Caco-2 (cell line): ENCODE measurements at regions not wholly inside any gene's neighbourhood (a gene's known extent, or its start where the extent isn't known, plus 50 kb on each side); places are given as distances from the start of the nearest gene placed in this dataset.

ENCODE experiments used
- BruUV-seq: library from RNA; stranded (reverse); fragments of 400-500 nt; replicated peaks from 2 replicates; lab custom pipeline; 2021; lab: Mats Ljungman, UMichigan
- CTCF ChIA-PET: fragments of 300-600 bp; sonication (Branson Sonifier 250); formaldehyde crosslinking; loops from one replicate; lab custom pipeline; 2022; ENCODE audit warnings: antibody characterized with exemption; lab: Charles Lee
- POLR2A ChIA-PET: fragments of 300-600 bp; sonication (Branson Sonifier 250); formaldehyde crosslinking; loops from one replicate; lab custom pipeline; 2022; ENCODE audit warnings: antibody characterized with exemption; lab: Charles Lee
- DNase-seq, 2 experiments: peaks; one replicate each; pipeline versions ENCODE4 v3.0.0 to v3.0.0-alpha.2; 2020 to 2022
- H3K27me3 ChIP-seq: replicated peaks from 2 replicates; pipeline ENCODE4 v1.6.0; 2011; ENCODE audit warnings: low read length; ENCODE audit not compliant: control insufficient read depth, insufficient read depth
- H3K36me3 ChIP-seq: 2 replicates; pipeline ENCODE4 v1.5.1; 2011; ENCODE audit warnings: low read length; ENCODE audit not compliant: control insufficient read depth, insufficient read depth
- H3K4me1 ChIP-seq: fragments of 250-450 bp; sonication (Bioruptor Pico); 2 replicates; pipeline ENCODE4 v1.5.1; 2020; ENCODE audit warnings: mild to moderate bottlenecking
- H3K4me3 ChIP-seq: 2 replicates; pipeline ENCODE4 v1.5.1; 2011; ENCODE audit warnings: low read depth, mild to moderate bottlenecking, control low read depth, low read length
- H3K9me3 ChIP-seq: fragments of 250-450 bp; sonication (Bioruptor Pico); 2 replicates; pipeline ENCODE4 v1.5.1; 2020; ENCODE audit warnings: mild to moderate bottlenecking, moderate library complexity
- H3K27ac Mint-ChIP-seq: one replicate; pipeline ENCODE4 v1.8.0; 2022; ENCODE audit warnings: mixed read lengths; ENCODE audit not compliant: unreplicated experiment
- H3K27me3 Mint-ChIP-seq: one replicate; pipeline ENCODE4 v1.8.0; 2022; ENCODE audit warnings: mixed read lengths; ENCODE audit not compliant: insufficient read depth, unreplicated experiment
- H3K36me3 Mint-ChIP-seq: one replicate; pipeline ENCODE4 v1.8.0; 2022; ENCODE audit warnings: mild to moderate bottlenecking, mixed read lengths; ENCODE audit not compliant: insufficient read depth, unreplicated experiment
- H3K4me1 Mint-ChIP-seq: one replicate; pipeline ENCODE4 v1.8.0; 2022; ENCODE audit warnings: low read depth, mixed read lengths; ENCODE audit not compliant: unreplicated experiment
- H3K4me3 Mint-ChIP-seq: one replicate; pipeline ENCODE4 v1.8.0; 2022; ENCODE audit warnings: mild to moderate bottlenecking, moderate library complexity, mixed read lengths; ENCODE audit not compliant: unreplicated experiment
- H3K9me3 Mint-ChIP-seq: one replicate; pipeline ENCODE4 v1.8.0; 2022; ENCODE audit warnings: mixed read lengths; ENCODE audit not compliant: unreplicated experiment
- intact Hi-C: fragments of 100-400 bp; cut with micrococcal nuclease; formaldehyde crosslinking; loops from one replicate; pipeline ENCODE4 v1.10.0; 2022; ENCODE audit not compliant: unreplicated experiment
- TF ChIP-seq, protein P1 (sequence below), 2 experiments: fragments of 200-600 bp in 1 of 2; IDR thresholded peaks; 1 replicate in 1 of 2; 2 replicates in 1 of 2; pipeline versions ENCODE4 v1.5.1 to v1.8.0; 2011 to 2022; ENCODE audit warnings: antibody characterized with exemption in 1 of 2, control low read depth in 1 of 2, inconsistent platforms in 1 of 2, low read depth in 1 of 2, low read length in 1 of 2, mild to moderate bottlenecking in 1 of 2, moderate library complexity in 1 of 2; ENCODE audit not compliant: insufficient read depth in 1 of 2, severe bottlenecking in 1 of 2, unreplicated experiment in 1 of 2

DNA sequence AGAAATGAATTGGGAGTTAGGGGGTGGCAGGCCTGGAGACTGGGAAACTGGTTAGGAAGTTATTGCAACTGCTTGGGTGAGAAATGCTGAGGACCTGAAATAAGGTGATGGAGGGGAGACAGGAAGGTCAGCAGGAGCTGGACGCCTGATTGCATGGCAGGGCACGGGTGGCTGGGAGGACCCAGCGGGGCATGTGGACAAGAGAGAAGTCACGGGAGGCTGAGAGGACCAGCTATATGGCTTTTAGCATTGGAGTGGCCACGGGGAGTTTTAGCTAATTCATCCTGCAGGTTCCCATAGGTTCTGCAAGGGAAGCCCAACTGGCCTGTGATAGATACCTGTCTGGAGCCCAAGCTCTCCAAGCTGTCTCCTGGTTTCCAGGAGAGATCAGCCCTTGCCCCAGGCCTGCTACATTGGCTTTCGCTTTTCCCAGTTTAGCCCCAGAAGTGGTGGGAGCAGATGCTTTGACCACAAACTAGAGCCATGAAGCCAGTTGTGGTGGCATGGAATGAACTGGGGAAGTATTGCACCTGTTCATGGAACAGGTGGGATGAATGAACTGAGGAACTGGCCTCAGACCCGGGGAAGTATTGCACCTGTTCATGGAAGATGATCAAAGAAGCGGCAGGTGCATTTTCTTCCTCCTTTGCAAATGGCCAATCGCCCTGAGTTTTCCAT, 93.6 kb upstream of the TAF1B start:
- ChIA-PET CTCF (no interaction called here), POLR2A (no interaction called here)
- TF ChIP-seq, protein P1, sequence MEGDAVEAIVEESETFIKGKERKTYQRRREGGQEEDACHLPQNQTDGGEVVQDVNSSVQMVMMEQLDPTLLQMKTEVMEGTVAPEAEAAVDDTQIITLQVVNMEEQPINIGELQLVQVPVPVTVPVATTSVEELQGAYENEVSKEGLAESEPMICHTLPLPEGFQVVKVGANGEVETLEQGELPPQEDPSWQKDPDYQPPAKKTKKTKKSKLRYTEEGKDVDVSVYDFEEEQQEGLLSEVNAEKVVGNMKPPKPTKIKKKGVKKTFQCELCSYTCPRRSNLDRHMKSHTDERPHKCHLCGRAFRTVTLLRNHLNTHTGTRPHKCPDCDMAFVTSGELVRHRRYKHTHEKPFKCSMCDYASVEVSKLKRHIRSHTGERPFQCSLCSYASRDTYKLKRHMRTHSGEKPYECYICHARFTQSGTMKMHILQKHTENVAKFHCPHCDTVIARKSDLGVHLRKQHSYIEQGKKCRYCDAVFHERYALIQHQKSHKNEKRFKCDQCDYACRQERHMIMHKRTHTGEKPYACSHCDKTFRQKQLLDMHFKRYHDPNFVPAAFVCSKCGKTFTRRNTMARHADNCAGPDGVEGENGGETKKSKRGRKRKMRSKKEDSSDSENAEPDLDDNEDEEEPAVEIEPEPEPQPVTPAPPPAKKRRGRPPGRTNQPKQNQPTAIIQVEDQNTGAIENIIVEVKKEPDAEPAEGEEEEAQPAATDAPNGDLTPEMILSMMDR (IDR thresholded peaks at IDR 0.05; ENCODE audit: insufficient read depth in 1 of 2, low read depth in 1 of 2, low read length in 1 of 2, severe bottlenecking in 1 of 2, unreplicated experiment in 1 of 2): no peak
- Histone ChIP-seq H3K9me3 (no peaks in the 10 kb centered on the region), H3K4me1 (no peaks in the 10 kb centered on the region), H3K27me3 (no peaks in the 10 kb centered on the region), H3K36me3 (no peaks in the 10 kb centered on the region), H3K4me3 (no peak overlapping the region)
- H3K9me3 Mint-ChIP-seq: no peaks in the 10 kb centered on the region
- intact Hi-C loops: no loop called here
- no peaks in the 10 kb centered on the region for H3K27me3 Mint-ChIP-seq
- DNase-seq: no peak
- no TSS peak for BruUV-seq
- no peak overlapping the region for H3K27ac Mint-ChIP-seq
- H3K4me1 Mint-ChIP-seq: peaks cover 13% of the 10 kb centered on the region
- no peaks in the 10 kb centered on the region for H3K36me3 Mint-ChIP-seq
- no peak overlapping the region for H3K4me3 Mint-ChIP-seq

DNA sequence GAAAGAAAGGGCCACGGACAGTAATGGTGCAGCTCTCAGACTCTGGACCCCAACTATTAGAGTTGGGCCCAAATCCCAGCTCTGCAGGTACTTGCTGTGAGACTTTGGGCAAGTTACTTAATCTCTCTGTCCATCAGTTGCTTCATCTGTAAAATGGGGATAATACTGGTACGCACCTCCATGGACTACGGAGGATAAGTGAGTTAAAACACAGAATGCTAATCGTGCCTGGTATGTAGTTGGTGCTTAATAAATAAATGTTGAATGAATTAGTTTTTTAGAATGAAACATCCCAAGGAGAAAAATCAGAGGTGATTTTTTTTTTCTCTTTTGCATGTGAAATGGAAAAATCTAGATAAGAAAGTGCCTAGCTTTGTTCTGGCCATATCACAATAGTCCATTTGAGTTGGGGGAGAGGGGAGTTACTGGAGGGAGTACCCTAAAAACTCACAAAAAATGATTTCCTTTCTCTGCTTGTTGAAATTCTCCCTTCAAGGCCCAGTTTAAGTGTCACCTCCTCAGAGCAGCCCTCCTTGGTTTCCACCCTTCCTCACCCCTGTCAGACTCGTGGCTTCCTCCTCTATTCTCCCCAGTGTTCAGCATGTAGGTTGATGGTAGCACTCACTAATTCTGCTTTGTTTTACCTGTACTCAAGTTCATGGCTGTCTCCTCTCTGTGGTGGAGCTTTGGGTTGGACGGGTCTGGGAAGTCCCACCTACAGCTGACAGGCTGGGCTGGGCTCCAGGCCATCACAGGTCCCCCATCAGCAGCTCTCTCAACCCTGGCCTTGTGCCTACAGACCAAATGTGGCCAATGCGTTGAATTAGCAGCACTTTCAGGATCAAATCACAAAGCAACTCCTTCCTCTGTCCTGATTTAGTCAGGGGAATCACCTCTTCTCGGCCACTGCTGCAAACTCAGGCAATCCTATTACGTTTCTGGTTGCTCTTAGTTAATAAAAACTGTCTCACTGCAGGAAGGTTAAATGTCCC, 92.8 kb upstream of the TAF1B start:
- intact Hi-C loops: no loop called here
- TF ChIP-seq, protein P1 (IDR thresholded peaks at IDR 0.05; ENCODE audit: insufficient read depth in 1 of 2, low read depth in 1 of 2, low read length in 1 of 2, severe bottlenecking in 1 of 2, unreplicated experiment in 1 of 2): no peak
- Mint-ChIP-seq H3K27me3 (no peaks in the 10 kb centered on the region), H3K4me1 (peaks cover 13% of the 10 kb centered on the region), H3K9me3 (no peaks in the 10 kb centered on the region), H3K27ac (no peak overlapping the region), H3K4me3 (no peak overlapping the region), H3K36me3 (no peaks in the 10 kb centered on the region)
- POLR2A ChIA-PET: interaction anchor here (0.6 kb wide), 1 partner anchor 599 kb away, joined by 4 read pairs; no protein-coding TSS in a partner anchor
- Histone ChIP-seq H3K9me3 (no peaks in the 10 kb centered on the region), H3K4me1 (no peaks in the 10 kb centered on the region), H3K27me3 (no peaks in the 10 kb centered on the region), H3K36me3 (no peaks in the 10 kb centered on the region), H3K4me3 (no peak overlapping the region)
- CTCF ChIA-PET: no interaction called here
- BruUV-seq: no TSS peak
- DNase-seq: no peak

DNA sequence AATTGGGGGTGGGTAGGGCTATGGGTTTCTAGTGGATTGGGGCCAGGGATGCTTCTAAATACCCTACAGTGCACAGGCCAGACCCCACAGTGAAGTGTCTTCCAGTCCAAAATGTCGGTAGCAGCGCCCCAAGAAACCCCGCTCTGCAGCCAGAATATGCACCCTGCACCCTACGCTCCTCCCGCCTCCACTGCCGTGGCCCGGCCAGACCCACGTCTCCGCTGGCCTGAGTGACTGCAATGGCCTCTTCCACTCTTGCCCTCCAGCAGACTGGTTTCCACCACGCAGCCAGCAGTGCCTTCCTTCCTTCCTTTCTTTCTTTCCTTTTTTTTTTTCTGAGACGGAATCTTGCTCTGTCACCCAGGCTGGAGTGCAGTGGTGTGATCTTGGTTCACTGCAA, 91.4 kb upstream of the TAF1B start:
- DNase-seq: no peak
- Histone ChIP-seq H3K4me1 (no peaks in the 10 kb centered on the region), H3K4me3 (no peak overlapping the region), H3K27me3 (no peaks in the 10 kb centered on the region), H3K9me3 (no peaks in the 10 kb centered on the region), H3K36me3 (no peaks in the 10 kb centered on the region)
- ChIA-PET CTCF (no interaction called here), POLR2A (no interaction called here)
- no peaks in the 10 kb centered on the region for H3K9me3 Mint-ChIP-seq
- peaks cover 13% of the 10 kb centered on the region for H3K4me1 Mint-ChIP-seq
- H3K27me3 Mint-ChIP-seq: no peaks in the 10 kb centered on the region
- no peaks in the 10 kb centered on the region for H3K36me3 Mint-ChIP-seq
- H3K27ac Mint-ChIP-seq: no peak overlapping the region
- TF ChIP-seq, protein P1 (IDR thresholded peaks at IDR 0.05; ENCODE audit: insufficient read depth in 1 of 2, low read depth in 1 of 2, low read length in 1 of 2, severe bottlenecking in 1 of 2, unreplicated experiment in 1 of 2): no peak
- BruUV-seq: no TSS peak
- H3K4me3 Mint-ChIP-seq: no peak overlapping the region
- intact Hi-C loops: no loop called here
